IMR-90 (cell line): ENCODE measurements at regions not wholly inside any gene's neighbourhood (a gene's known extent, or its start where the extent isn't known, plus 50 kb on each side); places are given as distances from the start of the nearest gene placed in this dataset.

Experiments
- ATAC-seq: fragments of 200-7000 bp; cut with Tn5 transposase; 2 replicates; pipeline ENCODE4 v1.9.1; 2020; ENCODE audit warnings: low read depth, mild to moderate bottlenecking, moderate library complexity
- BruUV-seq: library from RNA; stranded (reverse); fragments of 400-500 nt; replicated peaks from 2 replicates; lab custom pipeline; 2021; lab: Mats Ljungman, UMichigan
- CTCF ChIA-PET: fragments of 300-600 bp; formaldehyde crosslinking; extraction: SDS; loops from one replicate; lab custom pipeline; 2021; ENCODE audit warnings: antibody characterized with exemption; lab: Yijun Ruan, JAX
- POLR2A ChIA-PET: fragments of 300-600 bp; sonication (Branson Sonifier 250); formaldehyde crosslinking; loops from one replicate; lab custom pipeline; 2022; ENCODE audit warnings: antibody characterized with exemption; ENCODE audit not compliant: unreplicated experiment; lab: Charles Lee
- DNase-seq: peaks from one replicate; pipeline ENCODE4 v3.0.0; 2013
- H2AFZ ChIP-seq: replicated peaks from 2 replicates; pipeline ENCODE3; 2013; ENCODE audit warnings: low read length, mild to moderate bottlenecking; ENCODE audit not compliant: poor library complexity
- H2AK5ac ChIP-seq: 2 replicates; pipeline ENCODE4 v1.6.1; 2013; ENCODE audit warnings: low read depth, low read length, inconsistent platforms
- H2AK9ac ChIP-seq: replicated peaks from 2 replicates; pipeline ENCODE3; 2013; ENCODE audit warnings: mild to moderate bottlenecking, low read depth, low read length, moderate library complexity; ENCODE audit not compliant: poor library complexity
- H2BK120ac ChIP-seq: 2 replicates; pipeline ENCODE4 v1.6.1; 2013; ENCODE audit warnings: low read depth, low read length, inconsistent platforms
- H2BK15ac ChIP-seq: 3 replicates; pipeline ENCODE4 v1.6.1; 2013; ENCODE audit warnings: low read depth, low read length, inconsistent platforms
- H2BK20ac ChIP-seq: 2 replicates; pipeline ENCODE4 v1.6.1; 2013; ENCODE audit warnings: low read depth, mild to moderate bottlenecking, inconsistent platforms, low read length, moderate library complexity
- H2BK5ac ChIP-seq: 2 replicates; pipeline ENCODE4 v1.6.1; 2013; ENCODE audit warnings: mild to moderate bottlenecking, low read depth, low read length, inconsistent platforms; ENCODE audit not compliant: poor library complexity, severe bottlenecking
- H3K14ac ChIP-seq: replicated peaks from 2 replicates; pipeline ENCODE4 v1.6.1; 2013; ENCODE audit warnings: low read depth, low read length, inconsistent platforms
- H3K18ac ChIP-seq: 2 replicates; pipeline ENCODE4 v1.6.1; 2013; ENCODE audit warnings: low read depth, low read length, control low read depth
- H3K23ac ChIP-seq: 2 replicates; pipeline ENCODE4 v1.6.1; 2013; ENCODE audit warnings: low read depth, low read length, inconsistent platforms
- H3K27ac ChIP-seq: 2 replicates; pipeline ENCODE4 v1.5.1; 2013; ENCODE audit warnings: mild to moderate bottlenecking, control low read depth, low read length; ENCODE audit not compliant: insufficient read depth
- H3K27me3 ChIP-seq: 2 replicates; pipeline ENCODE4 v1.6.1; 2013; ENCODE audit warnings: low read length; ENCODE audit not compliant: control insufficient read depth, insufficient read depth
- H3K36me3 ChIP-seq: 2 replicates; pipeline ENCODE4 v1.6.1; 2013; ENCODE audit warnings: low read length, mixed read lengths; ENCODE audit not compliant: control insufficient read depth, insufficient read depth
- H3K4ac ChIP-seq: 2 replicates; pipeline ENCODE4 v1.6.1; 2013; ENCODE audit warnings: low read depth, low read length, inconsistent platforms
- H3K4me1 ChIP-seq: 2 replicates; pipeline ENCODE4 v1.6.1; 2013; ENCODE audit warnings: low read length, mixed read lengths; ENCODE audit not compliant: control insufficient read depth, insufficient read depth
- H3K4me2 ChIP-seq: 2 replicates; pipeline ENCODE4 v1.6.1; 2013; ENCODE audit warnings: low read depth, mild to moderate bottlenecking, control low read depth, low read length, moderate library complexity
- H3K4me3 ChIP-seq: 2 replicates; pipeline ENCODE4 v1.5.1; 2013; ENCODE audit warnings: low read depth, mild to moderate bottlenecking, control low read depth, low read length, moderate library complexity; ENCODE audit not compliant: insufficient read depth
- H3K56ac ChIP-seq: 2 replicates; pipeline ENCODE4 v1.6.1; 2013; ENCODE audit warnings: low read length, inconsistent platforms; ENCODE audit not compliant: insufficient read depth; ENCODE audit errors: extremely low read depth
- H3K79me1 ChIP-seq, 2 experiments: 2 replicates each; pipeline ENCODE4 v1.6.1; 2013; ENCODE audit warnings: low read length in 2 of 2, inconsistent platforms in 1 of 2, low read depth in 1 of 2
- H3K9ac ChIP-seq: 2 replicates; pipeline ENCODE4 v1.6.1; 2013; ENCODE audit warnings: low read depth, low read length, control low read depth
- H3K9me1 ChIP-seq: 2 replicates; pipeline ENCODE4 v1.6.1; 2013; ENCODE audit warnings: low read length, inconsistent platforms; ENCODE audit not compliant: insufficient read depth
- H3K9me3 ChIP-seq: 2 replicates; pipeline ENCODE4 v1.6.1; 2013; ENCODE audit warnings: low read length; ENCODE audit not compliant: control insufficient read depth, insufficient read depth
- H4K20me1 ChIP-seq: 2 replicates; pipeline ENCODE4 v1.6.1; 2013; ENCODE audit warnings: low read length, inconsistent platforms; ENCODE audit not compliant: insufficient read depth
- H4K5ac ChIP-seq: 2 replicates; pipeline ENCODE4 v1.6.1; 2013; ENCODE audit warnings: mild to moderate bottlenecking, low read depth, low read length, control low read depth
- H4K8ac ChIP-seq, 2 experiments: 2 replicates each; pipeline ENCODE4 v1.6.1; 2013; ENCODE audit warnings: low read depth in 2 of 2, low read length in 2 of 2, control low read depth in 1 of 2, inconsistent platforms in 1 of 2
- H4K91ac ChIP-seq: 2 replicates; pipeline ENCODE4 v1.6.1; 2013; ENCODE audit warnings: low read depth, low read length, inconsistent platforms; ENCODE audit not compliant: insufficient read depth
- CEBPB ChIP-seq: IDR thresholded peaks from 2 replicates; pipeline ENCODE4 v1.6.1; 2012; ENCODE audit warnings: low read depth, low read length, improper control_type of control experiment
- RAD21 ChIP-seq: IDR thresholded peaks from 2 replicates; pipeline ENCODE4 v1.6.1; 2012; ENCODE audit warnings: low read length, improper control_type of control experiment
- RCOR1 ChIP-seq: IDR thresholded peaks from 2 replicates; pipeline ENCODE4 v1.6.1; 2012; ENCODE audit warnings: mild to moderate bottlenecking, low read length, improper control_type of control experiment; ENCODE audit not compliant: insufficient replicate concordance
- SMC3 ChIP-seq: fragments of 150-350 bp; IDR thresholded peaks from 2 replicates; pipeline ENCODE4 v1.6.1; 2016; ENCODE audit warnings: low read depth, mild to moderate bottlenecking, antibody characterized with exemption, low read length, moderate library complexity
- dilution Hi-C: fragments of 300-500 bp; cut with HindIII; formaldehyde crosslinking; loops from one replicate; pipeline ENCODE4 v1.14.3; 2018; ENCODE audit warnings: low sequenced_read_pairs; ENCODE audit not compliant: unreplicated experiment
- in situ Hi-C: fragments of 300-500 bp; cut with MboI; formaldehyde crosslinking; loops from 3 replicates; pipeline ENCODE4 v1.14.3; 2019; ENCODE audit warnings: low sequenced_read_pairs, inconsistent platforms, mixed read lengths
- intact Hi-C: fragments of 100-400 bp; cut with micrococcal nuclease; formaldehyde crosslinking; loops from 2 replicates; pipeline ENCODE4 v1.10.0; 2022
- TF ChIP-seq, protein P1 (sequence below): fragments of 150-350 bp; IDR thresholded peaks from 2 replicates; pipeline ENCODE4 v1.6.1; 2017; ENCODE audit warnings: mild to moderate bottlenecking, antibody characterized with exemption, low read length, low read depth
- TF ChIP-seq, protein P2 (sequence below): conservative IDR thresholded peaks from 2 replicates; pipeline ENCODE4 v1.5.1; 2012; ENCODE audit warnings: mild to moderate bottlenecking, low read depth, low read length, improper control_type of control experiment

DNA sequence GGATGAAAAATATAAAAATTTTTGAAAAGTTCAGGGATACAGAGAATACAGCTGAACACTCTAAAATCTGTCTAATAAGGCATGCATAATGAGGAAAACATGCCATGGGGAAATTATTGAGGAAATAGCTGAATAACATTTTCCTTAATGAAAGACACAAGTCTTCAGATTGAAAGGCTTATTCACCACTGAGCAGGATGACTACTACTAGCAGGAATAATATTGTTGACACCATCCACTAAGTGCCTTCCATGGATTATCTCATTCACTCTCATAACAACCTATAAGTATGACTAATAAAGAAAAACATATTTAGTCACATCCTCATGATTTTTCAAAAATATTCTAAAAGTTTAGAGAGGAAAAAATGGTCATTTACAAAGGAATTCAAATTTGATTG is 96.7 kb upstream of the FER start:
- Histone ChIP-seq H4K91ac (no peak overlapping the region), H4K20me1 (peaks cover 3% of the 10 kb centered on the region; the same call in 1 of the 2 replicates), H4K5ac (no peak overlapping the region), H3K4me3 (no peak overlapping the region), H3K79me1 (no peaks in the 10 kb centered on the region), H2AK5ac (no peak overlapping the region), H3K4me2 (no peak overlapping the region), H2AFZ (no peak overlapping the region), H3K14ac (no peak overlapping the region), H2BK120ac (no peak overlapping the region), H2AK9ac (no peak overlapping the region), H3K9ac (no peak overlapping the region), H2BK5ac (no peak overlapping the region), H3K56ac (no peak overlapping the region), H2BK20ac (no peak overlapping the region), H3K4me1 (peaks cover 8% of the 10 kb centered on the region; the same call in 1 of the 2 replicates), H3K27ac (no peak overlapping the region), H3K4ac (no peak overlapping the region), H3K36me3 (no peaks in the 10 kb centered on the region), H3K27me3 (no peaks in the 10 kb centered on the region), H3K9me3 (peaks cover 2% of the 10 kb centered on the region), H3K18ac (no peak overlapping the region), H3K9me1 (no peaks in the 10 kb centered on the region), H2BK15ac (no peak overlapping the region), H3K23ac (no peak overlapping the region), H4K8ac (no peak overlapping the region)
- in situ Hi-C loops: no loop called here
- BruUV-seq: no TSS peak
- dilution Hi-C loops: no loop called here
- intact Hi-C loops: no loop called here
- DNase-seq: peak; percentile 81
- ATAC-seq: peak; percentile 60
- TF ChIP-seq, protein P1, sequence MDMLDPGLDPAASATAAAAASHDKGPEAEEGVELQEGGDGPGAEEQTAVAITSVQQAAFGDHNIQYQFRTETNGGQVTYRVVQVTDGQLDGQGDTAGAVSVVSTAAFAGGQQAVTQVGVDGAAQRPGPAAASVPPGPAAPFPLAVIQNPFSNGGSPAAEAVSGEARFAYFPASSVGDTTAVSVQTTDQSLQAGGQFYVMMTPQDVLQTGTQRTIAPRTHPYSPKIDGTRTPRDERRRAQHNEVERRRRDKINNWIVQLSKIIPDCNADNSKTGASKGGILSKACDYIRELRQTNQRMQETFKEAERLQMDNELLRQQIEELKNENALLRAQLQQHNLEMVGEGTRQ: no peak
- TF ChIP-seq SMC3 (no peak), RCOR1 (no peak), CEBPB (no peak), RAD21 (no peak)
- TF ChIP-seq, protein P2, sequence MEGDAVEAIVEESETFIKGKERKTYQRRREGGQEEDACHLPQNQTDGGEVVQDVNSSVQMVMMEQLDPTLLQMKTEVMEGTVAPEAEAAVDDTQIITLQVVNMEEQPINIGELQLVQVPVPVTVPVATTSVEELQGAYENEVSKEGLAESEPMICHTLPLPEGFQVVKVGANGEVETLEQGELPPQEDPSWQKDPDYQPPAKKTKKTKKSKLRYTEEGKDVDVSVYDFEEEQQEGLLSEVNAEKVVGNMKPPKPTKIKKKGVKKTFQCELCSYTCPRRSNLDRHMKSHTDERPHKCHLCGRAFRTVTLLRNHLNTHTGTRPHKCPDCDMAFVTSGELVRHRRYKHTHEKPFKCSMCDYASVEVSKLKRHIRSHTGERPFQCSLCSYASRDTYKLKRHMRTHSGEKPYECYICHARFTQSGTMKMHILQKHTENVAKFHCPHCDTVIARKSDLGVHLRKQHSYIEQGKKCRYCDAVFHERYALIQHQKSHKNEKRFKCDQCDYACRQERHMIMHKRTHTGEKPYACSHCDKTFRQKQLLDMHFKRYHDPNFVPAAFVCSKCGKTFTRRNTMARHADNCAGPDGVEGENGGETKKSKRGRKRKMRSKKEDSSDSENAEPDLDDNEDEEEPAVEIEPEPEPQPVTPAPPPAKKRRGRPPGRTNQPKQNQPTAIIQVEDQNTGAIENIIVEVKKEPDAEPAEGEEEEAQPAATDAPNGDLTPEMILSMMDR: no peak
- ChIA-PET POLR2A (no interaction called here), CTCF (interaction anchor here (0.6 to 1.2 kb wide), 2 partner anchors 9 to 268 kb away, joined by 3 to 5 read pairs; no protein-coding TSS in a partner anchor)
